Activated CD8-positive, alpha-beta T cell treated with anti-CD3 and anti-CD28 coated beads for 36 hours (primary cell): ENCODE measurements at regions not wholly inside any gene's neighbourhood (a gene's known extent, or its start where the extent isn't known, plus 50 kb on each side); places are given as distances from the start of the nearest gene placed in this dataset.

Experiments used
- ATAC-seq: fragments of 200-7000 bp; cut with Tn5 transposase; one replicate; pipeline ENCODE4 v1.10.0; 2021; ENCODE audit warnings: mild to moderate bottlenecking, moderate library complexity
- CTCF ChIA-PET: fragments of 350-600 bp; sonication (Branson Sonifier 250); formaldehyde crosslinking; loops from one replicate; lab custom pipeline; 2021; ENCODE audit warnings: antibody characterized with exemption; lab: Charles Lee
- POLR2A ChIA-PET: fragments of 350-600 bp; sonication (Branson Sonifier 250); formaldehyde crosslinking; loops from one replicate; lab custom pipeline; 2021; ENCODE audit warnings: antibody characterized with exemption; lab: Charles Lee
- DNase-seq: peaks from one replicate; pipeline ENCODE4 v3.0.0-alpha.2; 2020
- H3K27ac Mint-ChIP-seq: one replicate; pipeline ENCODE4 v1.8.0; 2021; ENCODE audit warnings: mild to moderate bottlenecking, mixed read lengths
- H3K27me3 Mint-ChIP-seq: one replicate; pipeline ENCODE4 v1.8.0; 2021; ENCODE audit warnings: mixed read lengths
- H3K36me3 Mint-ChIP-seq: one replicate; pipeline ENCODE4 v1.8.0; 2021; ENCODE audit warnings: low read depth, mixed read lengths
- H3K4me1 Mint-ChIP-seq: one replicate; pipeline ENCODE4 v1.8.0; 2021; ENCODE audit warnings: low read depth, mixed read lengths
- H3K4me3 Mint-ChIP-seq: one replicate; pipeline ENCODE4 v1.8.0; 2021; ENCODE audit warnings: mild to moderate bottlenecking, moderate library complexity, mixed read lengths
- H3K9me3 Mint-ChIP-seq: one replicate; pipeline ENCODE4 v1.8.0; 2021; ENCODE audit warnings: mixed read lengths
- CTCF ChIP-seq: fragments of 200-600 bp; IDR thresholded peaks from one replicate; pipeline ENCODE4 v1.8.0; 2022; ENCODE audit warnings: antibody characterized with exemption, mild to moderate bottlenecking
- intact Hi-C: fragments of 100-400 bp; cut with micrococcal nuclease; formaldehyde crosslinking; loops from one replicate; pipeline ENCODE4 v1.10.0; 2022

DNA sequence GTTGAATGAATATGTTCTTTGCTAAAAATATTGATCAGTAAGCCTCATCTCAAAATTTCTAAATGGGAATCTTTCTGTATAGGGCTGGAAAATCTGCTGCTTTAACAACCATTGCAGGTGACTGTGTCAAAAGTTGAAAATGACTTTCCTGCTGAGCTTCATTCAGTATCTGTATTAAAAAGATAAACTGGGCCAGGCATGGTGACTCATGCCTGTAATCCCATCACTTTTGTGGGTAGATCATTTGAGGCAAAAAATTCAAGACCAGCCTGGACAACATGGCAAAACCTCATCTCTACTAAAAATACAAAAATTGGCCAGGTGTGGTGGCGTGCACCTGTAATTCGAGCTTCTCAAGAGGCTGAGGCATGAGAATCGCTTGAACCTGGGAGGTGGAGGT, 213.7 kb upstream of the SYT10 start:
- ATAC-seq, result no peak
- no peaks in the 10 kb centered on the region for H3K36me3 Mint-ChIP-seq
- no peaks in the 10 kb centered on the region for H3K4me1 Mint-ChIP-seq
- peaks cover 11% of the 10 kb centered on the region for H3K9me3 Mint-ChIP-seq
- TF ChIP-seq CTCF, result no peak
- ChIA-PET CTCF (no interaction called here), POLR2A (no interaction called here)
- intact Hi-C loops, result no loop called here
- no peak overlapping the region for H3K4me3 Mint-ChIP-seq
- DNase-seq, result no peak
- no peak overlapping the region for H3K27ac Mint-ChIP-seq
- no peaks in the 10 kb centered on the region for H3K27me3 Mint-ChIP-seq

- Mint-ChIP-seq H3K36me3 (no peaks in the 10 kb centered on the region), H3K27ac (no peak overlapping the region), H3K4me3 (no peak overlapping the region), H3K4me1 (no peaks in the 10 kb centered on the region), H3K27me3 (no peaks in the 10 kb centered on the region), H3K9me3 (peaks cover 8% of the 10 kb centered on the region)
- no peak for TF ChIP-seq CTCF
- POLR2A ChIA-PET, result no interaction called here
- CTCF ChIA-PET, result no interaction called here
- ATAC-seq (no peak), DNase-seq (no peak)
- intact Hi-C loops, result no loop called here
Measured at GRCh38 chr12:33654313-33654712, 214.7 kb upstream of the SYT10 start.

DNA sequence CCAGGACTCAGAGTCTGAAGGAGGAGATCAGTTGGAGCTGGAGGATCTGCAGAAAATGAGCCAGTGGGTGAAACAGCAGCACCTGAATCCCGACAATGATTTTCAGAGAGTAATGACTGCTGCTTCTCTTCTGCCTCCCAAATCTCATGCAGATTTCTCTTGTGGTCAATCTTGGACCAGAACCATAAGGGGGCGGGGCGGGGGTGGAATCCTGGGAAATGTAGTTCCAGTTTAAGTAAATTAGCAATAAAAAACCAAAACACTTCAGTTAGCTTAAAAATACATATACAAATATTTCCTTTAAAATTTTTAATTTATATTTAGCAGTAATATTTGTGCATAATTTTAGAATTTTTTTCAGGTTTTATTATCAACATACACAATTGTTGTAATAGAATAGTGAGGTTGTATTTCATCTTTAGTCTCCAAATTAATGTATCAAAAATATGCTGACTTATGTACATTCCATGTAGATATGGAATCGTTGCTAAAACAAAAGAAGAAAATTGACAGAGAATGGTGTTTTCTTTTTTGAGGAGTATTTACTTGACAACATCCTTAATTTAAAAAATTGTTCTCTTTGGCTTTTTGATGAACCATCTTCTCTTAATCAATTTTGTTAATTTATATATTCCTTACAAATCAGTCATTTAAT, 223.5 kb upstream of the SYT10 start:
- no peak for ATAC-seq
- intact Hi-C loops, result no loop called here
- no peak for TF ChIP-seq CTCF
- POLR2A ChIA-PET, result no interaction called here
- no peak for DNase-seq
- Mint-ChIP-seq H3K4me1 (no peaks in the 10 kb centered on the region), H3K4me3 (no peak overlapping the region), H3K9me3 (peaks cover 3% of the 10 kb centered on the region), H3K27ac (no peak overlapping the region), H3K27me3 (no peaks in the 10 kb centered on the region), H3K36me3 (no peaks in the 10 kb centered on the region)
- CTCF ChIA-PET, result interaction anchor here (0.6 kb wide), 1 partner anchor 13 kb away, joined by 3 read pairs; no protein-coding TSS in a partner anchor

DNA sequence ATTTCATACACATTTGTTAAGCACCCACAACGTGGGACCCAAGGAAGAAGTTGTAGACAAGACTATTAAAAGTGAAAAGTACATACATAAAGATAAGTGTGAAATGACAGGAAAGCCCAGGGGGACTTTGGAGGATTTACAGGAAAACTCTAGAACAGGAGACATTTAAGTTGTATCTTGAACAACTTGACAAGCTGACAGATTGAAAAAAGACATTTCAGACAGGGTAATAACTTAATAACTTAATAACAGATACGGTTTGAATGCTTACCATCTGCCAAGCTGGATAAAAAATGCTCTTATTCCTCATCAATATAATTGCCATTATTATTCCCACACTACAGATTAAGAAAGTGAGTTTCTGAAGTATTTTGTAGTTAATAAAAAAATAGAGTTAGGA, 229.7 kb upstream of the SYT10 start:
- no peaks in the 10 kb centered on the region for H3K27me3 Mint-ChIP-seq
- no peaks in the 10 kb centered on the region for H3K4me1 Mint-ChIP-seq
- ATAC-seq (no peak), DNase-seq (no peak)
- peaks cover 1% of the 10 kb centered on the region for H3K9me3 Mint-ChIP-seq
- no peaks in the 10 kb centered on the region for H3K36me3 Mint-ChIP-seq
- CTCF ChIA-PET, result no interaction called here
- intact Hi-C loops, result no loop called here
- POLR2A ChIA-PET, result no interaction called here
- no peak for TF ChIP-seq CTCF
- H3K4me3 Mint-ChIP-seq, result no peak overlapping the region
- H3K27ac Mint-ChIP-seq, result no peak overlapping the region

DNA sequence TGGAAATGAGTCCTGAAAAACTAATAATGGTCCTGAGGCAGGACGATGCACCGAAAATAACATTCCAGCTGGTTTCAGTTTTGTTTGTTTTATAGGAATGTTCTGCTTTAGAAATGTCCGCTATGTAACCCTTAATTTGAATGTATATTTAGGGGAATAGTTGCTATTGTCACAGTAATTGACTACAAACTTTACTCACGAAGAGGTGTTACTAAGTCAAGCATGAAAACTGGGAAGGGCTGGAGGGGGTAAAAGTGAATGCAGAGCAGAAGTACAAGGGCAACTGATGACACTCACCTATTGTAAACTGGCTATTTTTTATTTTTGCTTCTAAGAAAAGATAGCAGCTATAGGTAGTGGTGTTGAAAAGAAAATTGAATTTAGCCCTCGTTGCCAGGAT, 230.7 kb upstream of the SYT10 start:
- Mint-ChIP-seq H3K36me3 (no peaks in the 10 kb centered on the region), H3K27me3 (no peaks in the 10 kb centered on the region), H3K27ac (no peak overlapping the region), H3K4me3 (no peak overlapping the region), H3K9me3 (peaks cover 1% of the 10 kb centered on the region), H3K4me1 (no peaks in the 10 kb centered on the region)
- ChIA-PET CTCF (no interaction called here), POLR2A (no interaction called here)
- TF ChIP-seq CTCF, result no peak
- ATAC-seq, result no peak
- DNase-seq, result no peak
- intact Hi-C loops, result no loop called here
